Choroid plexus epithelial cell (primary cell): ENCODE measurements at regions not wholly inside any gene's neighbourhood (a gene's known extent, or its start where the extent isn't known, plus 50 kb on each side); places are given as distances from the start of the nearest gene placed in this dataset.

ENCODE experiments used
- DNase-seq: peaks from one replicate; pipeline ENCODE4 v3.0.0-alpha.2; 2010; ENCODE audit warnings: low read depth
- H3K4me3 ChIP-seq: 2 replicates; pipeline ENCODE4 v1.5.1; 2011; ENCODE audit warnings: low read depth, mild to moderate bottlenecking, control low read depth, low read length, moderate library complexity
- TF ChIP-seq, protein P1 (sequence below): conservative IDR thresholded peaks from 2 replicates; pipeline ENCODE4 v1.5.1; 2011; ENCODE audit warnings: low read depth, mild to moderate bottlenecking, control low read depth, inconsistent platforms, low read length, moderate library complexity

DNA sequence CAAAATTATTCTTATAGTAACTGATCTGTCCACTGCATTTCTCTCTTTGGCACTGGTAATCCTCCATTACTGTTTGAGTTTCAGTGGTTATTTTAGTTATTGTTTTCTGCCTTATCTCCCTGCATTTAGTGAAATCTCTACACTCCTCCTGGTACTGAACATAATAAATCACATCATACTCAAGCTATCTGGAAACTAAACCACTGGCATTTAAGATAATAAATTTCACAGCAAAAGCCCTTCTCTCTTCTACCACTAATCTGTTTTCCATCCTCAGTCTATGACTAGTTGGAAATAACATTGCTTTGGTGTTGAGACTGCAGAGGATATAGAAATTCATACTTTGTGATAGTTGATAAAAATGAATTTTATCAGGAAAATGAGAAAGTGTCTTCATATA, 399.3 kb upstream of the FSHR start:
- DNase-seq, result no peak
- H3K4me3 ChIP-seq, result no peak overlapping the region
- TF ChIP-seq, protein P1, sequence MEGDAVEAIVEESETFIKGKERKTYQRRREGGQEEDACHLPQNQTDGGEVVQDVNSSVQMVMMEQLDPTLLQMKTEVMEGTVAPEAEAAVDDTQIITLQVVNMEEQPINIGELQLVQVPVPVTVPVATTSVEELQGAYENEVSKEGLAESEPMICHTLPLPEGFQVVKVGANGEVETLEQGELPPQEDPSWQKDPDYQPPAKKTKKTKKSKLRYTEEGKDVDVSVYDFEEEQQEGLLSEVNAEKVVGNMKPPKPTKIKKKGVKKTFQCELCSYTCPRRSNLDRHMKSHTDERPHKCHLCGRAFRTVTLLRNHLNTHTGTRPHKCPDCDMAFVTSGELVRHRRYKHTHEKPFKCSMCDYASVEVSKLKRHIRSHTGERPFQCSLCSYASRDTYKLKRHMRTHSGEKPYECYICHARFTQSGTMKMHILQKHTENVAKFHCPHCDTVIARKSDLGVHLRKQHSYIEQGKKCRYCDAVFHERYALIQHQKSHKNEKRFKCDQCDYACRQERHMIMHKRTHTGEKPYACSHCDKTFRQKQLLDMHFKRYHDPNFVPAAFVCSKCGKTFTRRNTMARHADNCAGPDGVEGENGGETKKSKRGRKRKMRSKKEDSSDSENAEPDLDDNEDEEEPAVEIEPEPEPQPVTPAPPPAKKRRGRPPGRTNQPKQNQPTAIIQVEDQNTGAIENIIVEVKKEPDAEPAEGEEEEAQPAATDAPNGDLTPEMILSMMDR, result no peak

DNA sequence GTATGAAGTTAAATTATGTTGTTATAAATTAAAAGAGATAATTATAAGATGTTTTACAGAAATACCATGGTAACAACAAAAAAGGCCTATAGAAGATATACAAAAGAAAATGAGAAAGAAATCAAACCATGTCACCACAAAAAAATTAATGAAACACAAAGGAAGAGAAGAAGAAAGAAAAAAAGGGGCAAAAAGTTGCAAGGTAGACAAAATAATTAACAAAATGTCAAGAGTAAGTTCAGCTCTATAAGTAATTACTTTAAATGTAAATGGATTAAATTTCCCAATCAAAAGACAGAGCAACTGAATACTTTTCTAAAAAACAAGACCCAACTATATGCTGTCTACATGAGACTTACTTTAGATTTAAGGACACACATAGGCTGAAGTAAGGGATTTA, 378.4 kb upstream of the FSHR start:
- no peak for DNase-seq
- TF ChIP-seq, protein P1, result no peak
- no peak overlapping the region for H3K4me3 ChIP-seq

DNA sequence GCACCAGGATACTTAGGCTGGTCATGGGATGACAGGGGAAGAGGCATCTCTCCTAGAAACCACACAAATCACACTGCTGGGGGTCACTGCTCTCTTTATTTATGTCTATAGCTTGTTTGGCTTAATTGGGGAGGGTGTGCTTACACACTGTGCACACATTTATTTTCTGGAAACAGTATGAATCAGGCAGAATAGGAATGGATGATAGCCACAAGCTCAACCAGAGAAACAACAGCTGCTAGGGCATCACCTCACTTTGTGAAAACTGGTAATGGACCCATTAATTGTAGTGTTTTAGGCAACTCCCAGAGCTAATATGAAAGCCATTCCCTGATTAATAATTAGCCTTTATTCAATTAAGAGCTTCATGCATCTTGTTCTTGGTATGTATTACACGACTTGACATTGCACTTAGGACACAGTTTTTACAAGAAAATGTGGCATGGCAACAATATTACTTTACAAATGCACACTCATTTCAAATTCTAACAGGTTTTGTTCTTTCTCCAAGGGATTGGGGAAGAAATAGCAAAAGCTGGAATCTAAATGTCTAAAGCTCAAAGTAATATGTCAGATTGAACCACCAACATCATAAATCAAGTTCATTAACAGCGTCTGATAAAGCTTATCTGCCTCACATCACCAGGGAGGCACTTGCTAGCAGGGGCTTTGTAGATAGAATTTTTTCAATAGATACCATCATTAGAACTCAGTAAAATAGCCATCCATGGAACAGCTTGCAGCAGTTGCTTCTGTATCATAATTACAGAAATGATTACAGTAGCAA, 361.9 kb upstream of the FSHR start:
- TF ChIP-seq, protein P1, result no peak
- H3K4me3 ChIP-seq, result no peak overlapping the region
- DNase-seq, result no peak

DNA sequence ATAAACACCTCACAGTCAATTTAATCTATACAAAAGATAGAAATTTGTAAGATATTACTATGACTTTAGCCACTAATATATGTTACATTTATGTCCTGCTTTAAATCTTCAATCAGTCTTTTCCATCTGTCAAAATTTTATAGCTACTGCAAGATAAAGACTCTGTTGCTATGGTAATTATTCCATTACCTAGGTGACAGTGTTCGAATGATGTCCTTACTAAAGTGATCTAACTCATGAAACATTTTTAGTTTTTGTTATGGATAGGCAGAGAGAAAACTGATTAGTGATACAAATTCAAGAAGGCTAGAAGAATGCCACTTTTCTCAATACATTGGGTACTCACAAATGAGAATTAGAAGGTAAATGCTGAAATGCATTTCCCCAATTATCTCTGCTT, 359.9 kb upstream of the FSHR start:
- no peak for DNase-seq
- TF ChIP-seq, protein P1, result no peak
- H3K4me3 ChIP-seq, result no peak overlapping the region

DNA sequence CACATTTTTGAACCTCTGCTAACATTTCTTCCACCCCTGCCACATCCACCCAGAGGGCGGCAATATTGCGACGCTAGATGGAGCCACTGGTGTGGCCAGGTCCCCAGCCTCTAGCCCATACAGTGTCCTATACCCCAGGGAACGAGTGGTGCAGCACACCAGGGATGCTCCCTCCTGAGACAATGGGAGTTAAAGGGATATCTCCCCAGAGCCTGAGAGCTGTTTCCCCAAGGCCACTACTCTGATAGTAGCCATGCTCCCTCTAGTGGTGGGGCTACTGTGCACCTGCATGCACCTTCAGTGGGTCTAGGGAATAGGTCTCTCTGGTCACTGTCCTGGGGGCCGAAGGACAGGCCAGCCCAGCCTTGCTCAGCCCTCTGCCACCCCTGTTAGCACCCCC, 336.4 kb upstream of the FSHR start:
- H3K4me3 ChIP-seq, result no peak overlapping the region
- TF ChIP-seq, protein P1, result peak; percentile 19
- DNase-seq, result no peak

DNA sequence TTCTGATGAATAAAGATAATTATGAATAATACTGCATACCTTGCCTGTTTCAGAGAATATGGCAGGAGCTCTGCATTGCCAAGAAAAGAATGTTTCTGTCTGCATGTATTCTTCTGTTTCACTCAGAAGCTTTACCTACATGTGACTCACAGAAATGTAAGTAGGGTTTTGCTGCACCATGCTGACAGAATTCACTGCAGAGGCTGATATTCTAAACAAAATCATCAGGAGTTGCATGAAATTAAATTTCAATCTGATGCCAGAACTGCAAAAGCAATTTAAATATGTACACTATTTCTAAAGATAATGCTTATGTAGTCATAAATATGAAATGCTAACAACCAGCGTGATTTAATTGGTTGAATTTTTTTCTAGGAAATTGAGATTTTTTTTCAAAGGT, 332.8 kb upstream of the FSHR start:
- no peak for DNase-seq
- no peak overlapping the region for H3K4me3 ChIP-seq
- TF ChIP-seq, protein P1, result no peak

DNA sequence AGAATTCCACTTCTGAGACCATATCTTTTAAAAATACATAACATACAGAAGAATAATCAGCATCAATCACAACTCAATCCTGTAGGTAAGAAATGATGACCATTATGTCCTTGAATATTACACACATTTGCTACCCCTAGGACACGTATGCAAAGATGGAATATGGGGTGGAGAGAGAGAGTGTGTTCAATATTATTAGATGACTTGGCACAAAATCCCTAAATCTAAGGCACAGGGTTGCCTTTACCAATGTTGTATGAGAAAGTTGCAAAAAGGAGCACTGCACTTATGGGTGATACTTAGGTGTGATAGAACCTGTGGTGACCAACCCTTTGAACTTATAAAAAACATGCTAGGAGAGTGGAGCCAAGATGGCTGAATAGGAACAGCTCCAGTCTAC, 326.2 kb upstream of the FSHR start:
- DNase-seq, result no peak
- H3K4me3 ChIP-seq, result no peak overlapping the region
- TF ChIP-seq, protein P1, result no peak
